ENCODE measurements at regions not wholly inside any gene's neighbourhood (a gene's known extent, or its start where the extent isn't known, plus 50 kb on each side); places are given as distances from the start of the nearest gene placed in this dataset.

DNA sequence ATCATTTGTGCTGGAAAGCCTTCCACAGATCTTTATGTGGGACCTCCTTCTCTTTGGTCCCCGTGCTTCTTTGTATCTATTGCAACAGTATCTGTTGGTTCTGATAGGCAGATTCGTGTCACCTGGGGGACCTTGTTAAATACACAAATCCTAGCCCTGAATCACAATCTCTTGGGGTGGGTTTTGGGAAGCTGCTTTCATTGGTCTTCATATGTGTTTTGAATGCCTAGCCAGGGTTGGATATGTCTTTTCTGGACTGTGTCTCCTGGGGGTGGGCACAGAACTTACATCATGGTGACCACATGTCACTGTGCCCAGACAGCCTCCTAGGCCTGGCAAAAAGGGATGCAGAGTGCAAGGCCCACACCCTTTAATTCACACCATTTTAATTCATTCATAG is 81.0 kb upstream of the HNF1B start:
- TF ChIP-seq POLR2A (IDR thresholded peaks at IDR 0.05; ENCODE audit: low read depth, low read length) = no peak
- TF ChIP-seq POLR2AphosphoS5 (IDR thresholded peaks at IDR 0.05; ENCODE audit: low read depth, low read length) = no peak
- no peak for TF ChIP-seq TAF1 (IDR thresholded peaks at IDR 0.05; ENCODE audit: borderline replicate concordance, low read depth, low read length)

Measured in GM12892 (cell line).